Stimulated activated CD8-positive, alpha-beta memory T cell treated with anti-CD3 and anti-CD28 coated beads, Interleukin-4, amount 100 ng/mL, for 1 hour (primary cell): ENCODE measurements at regions not wholly inside any gene's neighbourhood (a gene's known extent, or its start where the extent isn't known, plus 50 kb on each side); places are given as distances from the start of the nearest gene placed in this dataset.
"Not testable (repeated sequence)": the region's sequence is repeated elsewhere in the genome, so short reads cannot be mapped to it uniquely, and the experiment has no call there.

Experiments used
- DNase-seq, 2 donors: peaks; one replicate each; pipeline ENCODE4 v3.0.0-alpha.2; 2020; ENCODE audit warnings: low read depth in 2 of 2, low spot score in 1 of 2

DNA sequence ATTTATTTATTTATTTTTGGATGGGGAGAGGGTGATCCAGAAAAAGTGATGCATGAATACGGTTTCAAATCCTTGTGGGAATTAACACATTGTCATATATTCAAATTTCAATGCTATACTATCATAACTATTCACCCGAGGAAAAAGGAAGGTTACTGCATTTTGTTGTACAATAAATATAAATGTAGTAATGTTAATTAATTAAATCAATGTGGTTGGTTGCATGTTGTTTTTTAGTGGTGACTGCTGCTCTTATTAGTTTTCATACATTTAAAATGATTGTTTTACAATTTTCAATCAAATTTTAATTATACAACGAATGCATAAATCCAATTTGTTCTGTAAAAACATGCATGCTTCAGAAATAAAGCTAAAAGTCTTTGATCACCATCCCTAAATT lies 180.5 kb downstream of the ZFP64 start:
- no peak for DNase-seq

- DNase-seq: no peak
These were observed 181.0 kb downstream of the ZFP64 start for GRCh38 chr20:52010541-52010940.

DNA sequence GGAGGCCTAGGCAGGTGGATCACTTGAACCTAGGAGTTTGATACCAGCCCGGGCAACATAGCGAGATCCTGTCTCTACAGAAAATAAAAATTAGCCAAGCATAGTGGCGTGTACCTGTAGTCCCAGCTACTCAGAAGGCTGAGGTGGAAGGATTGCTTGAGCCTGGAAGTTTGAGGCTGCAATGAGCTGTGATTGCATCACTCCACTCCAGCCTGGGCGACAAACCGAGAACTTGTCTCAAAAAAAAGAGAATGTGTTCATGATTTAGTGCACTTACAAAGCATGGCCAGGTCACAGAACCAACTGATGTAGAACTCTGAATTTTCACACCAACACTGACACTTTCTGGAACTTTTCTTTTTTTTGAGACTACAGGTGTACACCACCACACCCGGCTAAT lies 182.7 kb downstream of the ZFP64 start:
- no peak for DNase-seq

GRCh38 chr20:52004715-52005114 lies 186.9 kb downstream of the ZFP64 start:
- no peak for DNase-seq

- no peak for DNase-seq
These were observed 187.6 kb downstream of the ZFP64 start for GRCh38 chr20:52004018-52004417.

GRCh38 chr20:52003415-52003814 lies 188.2 kb downstream of the ZFP64 start:
- no peak for DNase-seq

DNA sequence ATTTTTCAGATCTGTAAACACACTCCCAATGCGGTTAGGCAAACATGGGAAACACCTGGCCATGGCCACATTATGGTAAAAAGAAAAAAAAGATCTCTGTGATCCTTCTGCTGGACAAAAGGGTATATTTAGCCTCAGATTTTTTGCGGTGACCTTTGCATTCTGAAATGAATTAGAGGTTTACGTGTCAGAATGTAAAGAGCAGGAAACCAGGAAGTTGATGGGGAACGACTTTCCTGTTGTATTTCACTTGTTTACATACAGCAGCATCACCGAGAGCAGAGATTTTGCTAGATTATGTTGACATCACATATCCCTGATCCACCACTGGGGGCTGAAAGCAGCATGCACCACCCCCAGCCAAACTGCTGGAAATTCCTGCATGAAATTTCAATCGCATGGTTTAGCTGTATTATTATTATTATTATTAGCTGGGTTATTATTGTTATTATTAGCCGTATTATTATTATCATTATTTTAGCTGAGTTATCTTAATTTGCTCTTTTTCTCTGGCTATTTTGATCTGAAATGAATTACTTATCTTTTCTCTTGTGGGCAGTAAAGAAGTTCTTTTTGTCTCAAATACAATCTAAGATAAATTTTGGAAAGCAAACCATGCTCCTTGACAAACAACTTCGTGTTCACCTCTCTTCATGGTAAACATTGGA lies 189.4 kb downstream of the ZFP64 start:
- no peak for DNase-seq

DNA sequence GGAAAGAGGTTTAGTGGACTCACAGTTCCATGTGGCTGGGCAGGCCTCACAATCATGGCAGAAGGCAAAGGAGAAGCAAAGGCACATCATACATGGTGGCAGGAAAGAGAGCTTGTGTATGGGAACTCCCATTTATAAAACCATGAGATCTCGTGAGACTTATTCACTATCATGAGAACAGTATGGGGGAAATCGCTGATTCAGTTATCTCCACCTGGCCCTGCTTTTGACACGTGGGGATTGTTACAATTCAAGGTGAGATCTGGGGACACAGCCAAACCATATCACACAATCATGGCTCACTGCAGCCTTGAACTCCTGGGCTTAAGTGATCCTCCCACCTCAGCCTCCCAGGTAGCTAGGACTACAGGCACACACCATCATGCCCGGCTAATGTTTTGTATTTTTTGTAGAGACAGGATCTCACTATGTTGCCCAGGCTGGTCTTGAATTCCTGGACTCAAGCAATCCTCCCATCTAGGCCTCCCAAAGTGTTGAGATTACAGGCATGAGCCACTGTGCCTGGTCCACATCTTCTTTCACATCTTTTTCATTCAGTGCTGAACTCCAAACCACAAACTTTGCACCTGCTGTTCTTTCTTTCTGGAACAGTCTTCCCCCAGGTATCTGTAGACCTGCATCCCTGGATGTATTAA lies 194.2 kb downstream of the ZFP64 start:
- not testable (repeated sequence) for DNase-seq

GRCh38 chr20:51995551-51995951 lies 193.2 kb upstream of the SALL4 start:
- no peak for DNase-seq

GRCh38 chr20:51994751-51995417 lies 192.6 kb upstream of the SALL4 start:
- DNase-seq: no peak

GRCh38 chr20:51987812-51988211 lies 185.5 kb upstream of the SALL4 start:
- no peak for DNase-seq

- no peak for DNase-seq
These were observed 182.7 kb upstream of the SALL4 start for GRCh38 chr20:51985013-51985415.

DNA sequence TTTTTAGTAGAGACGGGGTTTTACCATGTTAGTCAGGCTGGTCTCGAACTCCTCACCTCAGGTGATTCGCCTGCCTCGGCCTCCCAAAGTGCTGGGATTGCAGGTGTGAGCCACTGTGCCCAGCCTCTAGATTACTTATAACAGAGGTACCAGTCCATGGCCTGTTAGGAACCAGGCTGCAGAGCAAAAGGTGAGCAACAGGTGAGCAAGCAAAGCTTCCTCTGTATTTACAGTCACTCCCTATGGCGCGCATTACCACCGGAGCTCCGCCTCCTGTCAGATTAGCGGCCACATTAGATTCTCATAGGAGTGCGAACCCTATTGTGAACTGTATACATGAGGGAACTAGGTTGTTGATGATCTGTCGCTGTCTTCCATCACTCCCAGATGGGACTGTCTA lies 178.0 kb upstream of the SALL4 start:
- DNase-seq: no peak

- no peak for DNase-seq
These were observed 176.9 kb upstream of the SALL4 start for GRCh38 chr20:51979226-51979625.

- DNase-seq: no peak
These were observed 175.8 kb upstream of the SALL4 start for GRCh38 chr20:51978070-51978501.

DNA sequence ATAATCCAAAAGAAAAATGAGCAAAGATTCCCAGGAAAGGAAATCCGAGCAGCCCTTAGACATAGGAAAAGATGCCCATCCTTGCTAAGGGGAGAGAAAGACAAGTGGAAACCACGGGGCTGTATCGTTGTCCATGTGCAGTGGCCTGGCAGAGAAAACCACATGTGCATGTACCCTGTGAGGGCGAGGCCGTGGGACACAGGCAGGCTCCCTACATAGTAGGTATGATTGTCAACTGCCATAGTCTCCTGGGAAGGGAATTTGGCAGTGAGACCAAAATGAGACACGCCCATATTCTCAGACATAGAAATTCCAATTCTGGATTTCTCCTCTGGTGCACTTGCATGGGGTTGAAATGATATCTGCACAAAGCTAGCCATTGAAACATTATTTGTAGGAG lies 169.7 kb upstream of the SALL4 start:
- no peak for DNase-seq

- DNase-seq: no peak
These were observed 168.5 kb upstream of the SALL4 start for GRCh38 chr20:51970858-51971257.

DNA sequence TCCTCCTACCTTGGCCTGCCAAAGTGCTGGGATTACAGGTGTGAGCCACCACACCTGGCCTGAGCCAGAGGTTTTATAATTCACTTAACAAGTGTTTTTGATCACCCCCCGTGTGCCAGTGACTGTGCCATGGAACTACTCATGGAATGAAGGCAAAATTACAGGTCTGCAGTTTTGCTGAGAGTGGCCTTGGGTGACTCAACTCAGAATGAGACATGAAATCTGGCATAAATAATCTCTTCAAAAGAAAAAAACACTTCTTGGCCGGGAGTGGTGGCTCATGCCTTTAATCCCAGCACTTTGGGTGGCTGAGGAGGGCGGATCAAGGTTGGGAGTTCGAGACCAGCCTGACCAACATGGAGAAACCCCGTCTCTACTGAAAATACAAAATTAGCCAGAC lies 166.9 kb upstream of the SALL4 start:
- DNase-seq: no peak

DNA sequence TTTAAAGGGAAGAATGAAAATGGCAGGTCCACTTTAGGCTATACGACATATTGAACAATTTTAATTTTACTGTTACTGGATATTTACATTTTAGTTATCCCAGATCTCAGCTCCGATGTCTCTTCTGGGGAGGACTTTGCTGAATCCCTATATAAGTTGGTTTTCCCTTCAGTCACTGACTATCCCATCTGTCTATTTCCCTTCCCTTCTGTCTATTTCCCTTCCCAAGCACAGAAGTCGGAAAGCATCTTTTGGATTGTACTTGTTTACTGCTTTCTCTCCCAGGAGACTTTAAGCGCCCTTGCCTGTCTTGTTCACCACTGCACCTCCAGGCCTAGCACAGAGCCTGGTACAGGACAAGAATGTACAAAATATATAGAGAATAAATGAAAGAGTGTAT lies 165.8 kb upstream of the SALL4 start:
- no peak for DNase-seq

DNA sequence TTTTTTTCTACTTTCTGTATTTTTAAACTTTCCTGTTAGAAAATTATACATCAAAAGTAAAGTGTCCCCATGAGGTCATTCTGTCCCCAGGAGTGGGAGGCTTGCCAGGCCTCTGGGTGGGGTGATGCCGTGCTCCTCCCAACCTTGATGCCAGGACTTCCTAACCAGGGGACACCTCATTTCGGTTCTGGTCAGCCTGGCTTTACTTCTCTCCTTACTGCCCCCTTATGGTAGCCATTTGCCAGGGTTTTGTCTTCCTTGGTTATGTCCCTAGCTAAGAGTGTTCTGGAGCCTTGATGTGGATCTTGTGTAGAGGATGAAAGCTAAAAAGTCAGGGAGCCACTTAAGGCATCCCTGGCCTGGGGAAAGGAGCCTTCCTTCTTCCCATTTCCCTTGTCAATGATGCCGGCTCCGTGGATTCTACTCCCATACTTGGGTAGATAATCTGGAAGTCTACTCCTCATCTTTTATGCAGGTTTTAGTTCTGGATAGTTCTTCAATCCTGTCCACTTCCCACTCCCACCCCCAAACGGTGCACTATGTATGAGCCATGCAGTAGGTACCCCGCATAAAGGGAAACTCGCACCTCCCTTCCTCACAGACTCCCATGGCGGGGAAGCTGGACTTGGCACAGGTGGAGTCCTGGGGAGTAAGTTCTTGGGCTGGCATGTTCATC lies 164.1 kb upstream of the SALL4 start:
- DNase-seq: no peak

DNA sequence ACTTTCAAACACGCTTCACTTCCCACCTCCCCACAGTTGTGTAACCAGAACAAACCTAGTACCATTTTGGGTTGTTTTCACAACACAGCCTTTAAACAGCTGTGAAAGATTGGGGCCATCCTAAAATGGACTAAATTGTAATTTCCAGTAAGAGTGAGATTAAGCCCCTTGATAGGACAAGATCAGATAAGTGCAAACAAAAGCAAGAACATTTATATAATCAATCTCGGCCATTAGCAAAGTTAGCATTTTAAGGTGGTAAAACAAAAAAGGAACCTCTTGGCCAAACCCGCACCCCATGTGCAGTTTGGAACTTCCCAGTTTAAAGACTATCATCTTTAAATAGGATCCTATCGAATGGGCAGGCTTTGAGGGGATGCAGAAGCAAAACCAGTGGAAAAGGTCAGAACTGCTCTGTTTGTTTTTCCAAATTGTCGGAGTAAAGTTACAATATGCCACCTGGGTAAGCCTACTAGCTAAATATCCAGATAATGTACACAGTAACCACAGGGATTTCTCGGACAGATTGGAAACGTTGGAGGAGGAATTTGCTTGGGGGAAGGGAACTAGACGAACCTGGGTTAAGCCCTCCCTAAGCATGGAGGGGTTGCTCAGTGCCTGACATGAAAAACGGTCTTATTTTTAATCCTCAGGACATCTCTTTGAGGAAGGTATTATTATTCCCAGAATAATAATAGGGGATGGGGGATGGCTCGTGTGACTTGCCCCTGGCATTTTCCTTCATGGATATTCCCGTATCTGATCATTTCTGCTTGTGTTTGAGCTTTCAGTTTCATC lies 159.8 kb upstream of the SALL4 start:
- no peak for DNase-seq
